BJ (cell line): ENCODE measurements at regions not wholly inside any gene's neighbourhood (a gene's known extent, or its start where the extent isn't known, plus 50 kb on each side); places are given as distances from the start of the nearest gene placed in this dataset.

Source experiments
- CTCF ChIA-PET: fragments of 350-600 bp; formaldehyde crosslinking; extraction: SDS; loops from one replicate; lab custom pipeline; 2021; ENCODE audit warnings: antibody characterized with exemption, inconsistent platforms; lab: Yijun Ruan, JAX
- POLR2A ChIA-PET: fragments of 300-600 bp; sonication (Branson Sonifier 250); formaldehyde crosslinking; extraction: SDS; loops from one replicate; lab custom pipeline; 2021; ENCODE audit warnings: antibody characterized with exemption; lab: Charles Lee
- DNase-seq: peaks from one replicate; pipeline ENCODE4 v3.0.0-alpha.2; 2011; ENCODE audit warnings: low read depth
- H3K27me3 ChIP-seq: 2 replicates; pipeline ENCODE4 v1.6.0; 2011; ENCODE audit warnings: low read length; ENCODE audit not compliant: control insufficient read depth, insufficient read depth
- H3K36me3 ChIP-seq: 2 replicates; pipeline ENCODE4 v1.5.1; 2011; ENCODE audit warnings: low read length; ENCODE audit not compliant: control insufficient read depth, insufficient read depth
- H3K4me3 ChIP-seq: 2 replicates; pipeline ENCODE4 v1.5.1; 2011; ENCODE audit warnings: low read depth, mild to moderate bottlenecking, control low read depth, low read length
- CTCF ChIP-seq: IDR thresholded peaks from 2 replicates; pipeline ENCODE4 v1.5.1; 2011; ENCODE audit warnings: low read depth, mild to moderate bottlenecking, control low read depth, inconsistent platforms, low read length, moderate library complexity; ENCODE audit not compliant: insufficient read depth

GRCh38 chr10:23820792-23821191 lies 381.9 kb downstream of the OTUD1 start:
- ChIA-PET CTCF (no interaction called here), POLR2A (no interaction called here)
- DNase-seq = no peak
- Histone ChIP-seq H3K36me3 (no peaks in the 10 kb centered on the region), H3K27me3 (no peaks in the 10 kb centered on the region), H3K4me3 (no peak overlapping the region)
- TF ChIP-seq CTCF = no peak

GRCh38 chr10:23824822-23825221 lies 384.1 kb upstream of the KIAA1217 start:
- H3K27me3 ChIP-seq = no peaks in the 10 kb centered on the region
- no peak for DNase-seq
- ChIA-PET CTCF (no interaction called here), POLR2A (no interaction called here)
- no peak for TF ChIP-seq CTCF
- H3K36me3 ChIP-seq = no peaks in the 10 kb centered on the region
- no peak overlapping the region for H3K4me3 ChIP-seq

GRCh38 chr10:23826421-23826820 lies 382.5 kb upstream of the KIAA1217 start:
- TF ChIP-seq CTCF = no peak
- H3K27me3 ChIP-seq = no peaks in the 10 kb centered on the region
- POLR2A ChIA-PET = no interaction called here
- no peak overlapping the region for H3K4me3 ChIP-seq
- CTCF ChIA-PET = no interaction called here
- no peak for DNase-seq
- H3K36me3 ChIP-seq = no peaks in the 10 kb centered on the region

- POLR2A ChIA-PET = no interaction called here
- H3K27me3 ChIP-seq = no peaks in the 10 kb centered on the region
- CTCF ChIA-PET = no interaction called here
- DNase-seq = no peak
- TF ChIP-seq CTCF = no peak
- no peak overlapping the region for H3K4me3 ChIP-seq
- no peaks in the 10 kb centered on the region for H3K36me3 ChIP-seq
Observed at GRCh38 chr10:23829556-23829955, 379.4 kb upstream of the KIAA1217 start.

GRCh38 chr10:23834091-23834490 lies 374.8 kb upstream of the KIAA1217 start:
- no peak for DNase-seq
- ChIA-PET CTCF (no interaction called here), POLR2A (no interaction called here)
- Histone ChIP-seq H3K27me3 (no peaks in the 10 kb centered on the region), H3K36me3 (no peaks in the 10 kb centered on the region), H3K4me3 (no peak overlapping the region)
- no peak for TF ChIP-seq CTCF
